GM21526 (cell line): ENCODE measurements at regions not wholly inside any gene's neighbourhood (a gene's known extent, or its start where the extent isn't known, plus 50 kb on each side); places are given as distances from the start of the nearest gene placed in this dataset.
A peak's percentile ranks its signal among the peaks of the same experiment; 100 is the strongest.
"Not testable (repeated sequence)": the region's sequence is repeated elsewhere in the genome, so short reads cannot be mapped to it uniquely, and the experiment has no call there.

Experiments
- ATAC-seq: cut with Tn5 transposase; IDR thresholded peaks from one replicate; pipeline ENCODE4 v1.9.1; 2021; ENCODE audit warnings: moderate library complexity; ENCODE audit not compliant: unreplicated experiment, low FRiP score

- not testable (repeated sequence) for ATAC-seq
Measured at GRCh38 chr7:73244782-73245311, 63.8 kb downstream of the NSUN5 start.

DNA sequence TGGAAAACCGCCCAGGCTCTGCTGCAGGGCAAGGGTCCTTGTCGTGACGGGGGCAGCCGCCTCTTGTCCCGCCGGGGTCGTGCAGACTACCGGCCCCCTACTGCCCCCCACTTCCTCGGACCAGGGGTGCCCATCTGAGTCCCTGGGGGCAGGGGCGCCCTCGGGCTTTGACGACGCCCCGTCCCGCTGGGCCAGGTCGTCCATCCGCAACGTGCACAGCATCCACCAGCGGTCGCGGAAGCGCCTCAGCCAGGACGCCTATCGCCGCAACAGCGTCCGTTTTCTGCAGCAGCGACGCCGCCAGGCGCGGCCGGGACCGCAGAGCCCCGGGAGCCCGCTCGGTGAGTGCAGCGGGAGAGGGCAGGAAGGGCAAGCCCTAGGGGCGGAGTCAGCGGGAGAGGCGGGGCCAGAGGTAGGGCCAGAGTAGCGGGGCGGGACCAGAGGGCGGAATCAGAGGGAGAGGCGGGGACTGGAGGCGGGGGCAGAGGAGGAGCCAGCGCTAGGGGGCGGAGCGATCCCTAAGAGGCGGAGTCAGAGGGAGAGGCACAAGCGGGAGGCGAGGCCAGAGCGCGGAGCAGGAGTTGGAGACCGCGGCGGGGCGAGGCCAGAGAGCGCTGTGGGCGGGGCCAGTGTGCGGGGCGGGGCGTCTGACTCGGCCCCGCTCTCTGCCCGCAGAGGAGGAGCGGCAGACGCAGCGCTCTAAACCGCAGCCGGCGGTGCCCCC is 73.5 kb downstream of the NSUN5 start:
- peak; percentile 86 for ATAC-seq

DNA sequence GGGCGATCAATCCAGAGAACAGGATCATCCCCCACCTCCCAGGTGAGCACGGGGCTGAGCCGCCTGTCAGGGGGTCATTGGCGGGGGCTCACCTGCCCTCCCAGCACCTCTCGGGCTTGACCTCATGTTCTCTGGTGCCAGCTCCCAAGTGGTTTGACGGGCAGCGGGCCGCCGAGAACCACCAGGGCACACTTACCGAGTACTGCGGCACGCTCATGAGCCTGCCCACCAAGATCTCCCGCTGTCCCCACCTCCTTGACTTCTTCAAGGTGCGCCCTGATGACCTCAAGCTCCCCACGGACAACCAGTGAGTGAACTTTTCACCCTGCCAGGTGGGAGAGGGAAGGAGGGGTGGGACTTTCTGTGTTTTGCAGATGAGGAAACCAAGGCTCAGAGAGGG is 82.9 kb downstream of the NSUN5 start:
- not testable (repeated sequence) for ATAC-seq

DNA sequence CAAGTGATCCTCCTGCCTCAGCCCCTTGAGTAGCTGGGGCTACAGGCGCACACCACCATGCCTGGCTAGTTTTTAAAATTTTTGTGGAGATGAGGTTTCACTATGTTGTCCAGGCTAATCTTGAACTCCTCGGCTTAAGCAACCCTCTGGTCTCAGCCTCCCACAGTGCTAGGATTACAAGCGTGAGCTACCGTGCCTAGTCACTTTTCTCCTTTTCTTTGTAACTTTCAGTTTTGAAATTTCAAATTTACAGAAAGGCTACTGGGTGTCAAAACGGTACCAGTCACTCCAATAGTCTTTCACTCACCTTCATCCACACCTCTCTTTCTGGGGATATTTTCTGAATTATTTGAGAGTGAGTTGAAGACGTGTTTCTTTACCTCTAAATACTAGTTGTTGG is 86.9 kb downstream of the NSUN5 start:
- ATAC-seq = not testable (repeated sequence)

- peak; percentile 33 for ATAC-seq
Measured at GRCh38 chr7:73220766-73221370, 87.8 kb downstream of the NSUN5 start.

DNA sequence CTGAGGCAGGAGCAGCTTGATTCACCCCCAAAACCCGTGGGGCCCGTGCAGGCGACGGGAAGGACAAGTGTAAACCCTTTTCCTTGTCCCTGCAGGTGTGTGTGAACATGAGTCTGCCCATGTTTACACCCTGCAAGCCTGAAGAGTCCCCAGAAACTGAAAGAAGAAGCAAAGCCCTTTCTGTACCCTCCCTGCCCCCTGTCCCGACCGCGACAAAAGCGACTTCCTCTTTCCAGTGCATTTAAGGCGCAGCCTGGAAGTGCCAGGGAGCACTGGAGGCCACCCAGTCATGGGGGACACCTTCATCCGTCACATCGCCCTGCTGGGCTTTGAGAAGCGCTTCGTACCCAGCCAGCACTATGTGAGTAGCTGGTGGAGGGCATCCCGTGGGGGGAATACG is 88.3 kb downstream of the NSUN5 start:
- ATAC-seq = peak; percentile 78

- ATAC-seq = not testable (repeated sequence)
Measured at GRCh38 chr7:73218802-73219201, 89.8 kb downstream of the NSUN5 start.

DNA sequence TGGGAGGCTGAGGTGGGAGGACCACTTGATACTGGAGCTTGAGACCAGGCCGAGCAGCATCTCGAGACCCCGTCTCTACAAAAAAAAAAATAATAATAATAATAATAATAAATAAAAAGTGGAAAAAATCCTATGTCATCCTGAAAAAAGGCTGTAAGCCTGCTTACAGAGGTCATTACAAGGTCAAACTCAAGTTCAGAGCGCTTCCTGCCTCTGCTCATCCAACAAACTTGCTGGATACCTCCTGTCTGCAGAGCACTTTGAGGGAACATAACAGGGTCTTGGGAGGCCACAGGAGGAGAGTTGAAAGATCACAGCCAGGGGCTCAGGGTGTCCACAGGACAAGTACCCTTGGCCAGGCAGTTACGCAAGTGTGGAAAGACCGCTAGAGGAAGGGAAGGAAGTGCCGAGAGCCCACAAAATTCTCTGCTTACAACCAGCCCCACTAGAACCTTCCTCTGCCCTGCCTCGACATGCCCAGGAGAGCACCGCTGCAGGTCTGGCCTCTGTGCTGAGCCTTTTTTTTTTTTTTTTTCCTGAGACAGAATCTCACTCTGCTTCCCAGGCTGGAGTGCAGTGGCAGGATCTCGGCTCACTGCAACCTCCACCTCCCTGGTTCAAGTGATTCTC is 92.5 kb downstream of the NSUN5 start:
- not testable (repeated sequence) for ATAC-seq

DNA sequence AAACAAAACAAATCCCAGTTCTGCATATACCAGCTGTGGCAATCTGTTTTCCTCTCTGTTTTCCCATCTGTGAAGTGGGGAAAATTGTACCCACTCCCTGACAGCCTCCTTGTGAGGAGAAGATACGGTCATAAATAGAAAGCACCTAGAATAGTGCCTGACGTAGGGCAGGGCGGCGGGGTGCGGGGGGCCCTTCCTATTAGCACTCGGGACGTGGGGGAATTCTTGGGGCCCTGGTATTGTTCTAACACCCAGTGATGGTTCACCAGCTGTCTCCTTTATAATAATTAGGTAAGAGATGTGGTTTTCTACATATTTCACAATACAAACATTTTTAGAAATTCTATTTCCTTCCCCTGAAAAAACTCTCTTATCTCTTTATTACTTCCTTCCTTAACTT is 93.4 kb downstream of the NSUN5 start:
- not testable (repeated sequence) for ATAC-seq

GRCh38 chr7:73214471-73214870 is 94.2 kb downstream of the NSUN5 start:
- not testable (repeated sequence) for ATAC-seq

DNA sequence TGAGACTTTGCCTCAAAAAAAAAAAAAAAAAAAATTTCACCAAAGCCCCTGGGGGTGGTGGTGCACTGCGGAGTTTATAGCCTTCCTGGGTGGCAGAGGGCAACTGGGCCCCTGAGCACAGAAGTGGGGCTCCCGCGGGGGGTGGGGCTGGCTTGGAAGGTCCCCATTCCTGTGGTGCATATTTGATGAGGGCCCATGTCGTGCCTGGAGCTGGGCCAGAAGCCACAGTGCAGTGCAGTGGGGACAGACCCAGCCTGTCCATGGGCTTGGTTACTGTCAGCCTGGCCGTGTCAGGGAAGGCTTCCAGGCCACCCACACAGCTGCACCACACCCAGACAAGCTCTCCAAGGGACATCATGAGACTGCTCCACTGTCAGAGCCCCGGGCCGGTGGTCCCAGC is 95.5 kb downstream of the NSUN5 start:
- ATAC-seq = not testable (repeated sequence)

DNA sequence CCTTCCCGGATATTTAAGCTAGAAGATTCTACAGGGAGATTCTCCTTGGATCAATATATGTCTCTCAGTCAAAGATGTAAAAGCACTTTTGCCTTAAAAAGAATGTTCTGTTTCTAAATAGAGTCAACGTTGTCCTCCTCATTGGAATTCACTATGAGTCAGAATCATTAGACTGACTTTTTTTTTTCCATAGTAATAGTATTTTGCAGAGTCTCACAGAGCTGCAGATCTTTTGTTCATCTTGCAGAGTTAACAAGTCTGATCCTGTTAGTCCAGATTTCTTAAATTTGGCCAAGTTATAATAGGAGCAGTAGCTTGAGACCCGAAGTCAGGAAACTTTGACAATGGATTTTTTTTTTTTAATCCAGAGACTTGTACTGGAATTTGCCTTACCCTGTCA is 103.0 kb downstream of the NSUN5 start:
- not testable (repeated sequence) for ATAC-seq

GRCh38 chr7:73204898-73205297 is 103.7 kb downstream of the NSUN5 start:
- not testable (repeated sequence) for ATAC-seq

- ATAC-seq = not testable (repeated sequence)
Measured at GRCh38 chr7:73203312-73203711, 105.3 kb downstream of the NSUN5 start.

GRCh38 chr7:73201264-73201663 is 107.4 kb downstream of the NSUN5 start:
- ATAC-seq = not testable (repeated sequence)

GRCh38 chr7:73200518-73201099 is 108.0 kb downstream of the NSUN5 start:
- ATAC-seq = not testable (repeated sequence)

GRCh38 chr7:73193991-73194390 is 108.2 kb upstream of the SPDYE9 start:
- not testable (repeated sequence) for ATAC-seq

DNA sequence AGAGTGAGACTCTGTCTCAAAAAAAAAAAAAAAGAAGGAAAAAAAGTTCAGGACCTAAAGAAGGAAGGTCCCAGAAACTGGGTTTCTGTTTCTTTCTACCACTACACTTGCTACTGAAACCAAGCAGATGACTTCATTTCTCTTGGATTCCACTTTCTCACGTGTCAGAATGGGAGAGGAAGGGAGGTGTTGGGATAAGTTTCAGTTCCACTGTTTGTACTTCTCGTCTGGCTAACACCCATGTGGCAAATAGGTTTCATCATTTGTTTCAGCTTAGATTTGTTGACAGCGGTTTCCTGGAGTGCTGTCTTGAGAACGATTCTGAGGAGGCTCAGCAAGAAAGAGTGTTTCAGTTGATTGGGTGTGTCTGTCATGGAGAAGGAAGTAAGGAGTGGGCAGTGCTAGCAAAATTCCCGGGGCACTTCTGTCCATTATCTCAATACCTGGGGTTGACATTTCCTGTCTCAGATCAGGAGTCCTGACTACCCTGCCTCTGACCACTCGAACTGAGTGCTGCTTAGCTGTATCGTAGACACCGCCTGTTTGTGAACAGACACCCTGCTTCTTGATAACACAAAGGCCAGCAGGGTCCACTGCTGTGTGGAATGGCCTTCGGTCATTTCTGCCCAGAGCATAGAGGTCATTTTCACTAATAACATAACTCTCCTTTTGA is 104.8 kb upstream of the SPDYE9 start:
- not testable (repeated sequence) for ATAC-seq

GRCh38 chr7:73188287-73188686 is 102.4 kb upstream of the SPDYE9 start:
- not testable (repeated sequence) for ATAC-seq

GRCh38 chr7:73186589-73187309 is 100.9 kb upstream of the SPDYE9 start:
- not testable (repeated sequence) for ATAC-seq
